WTC11 (cell line): ENCODE measurements at regions not wholly inside any gene's neighbourhood (a gene's known extent, or its start where the extent isn't known, plus 50 kb on each side); places are given as distances from the start of the nearest gene placed in this dataset.

ENCODE experiments used
- ATF3 ChIP-seq: sonication (generic); formaldehyde crosslinking; conservative IDR thresholded peaks from 2 replicates; pipeline ENCODE4 v1.8.1; 2022; ENCODE audit warnings: mild to moderate bottlenecking, missing genetic modification reagents
- CREM ChIP-seq: sonication (generic); formaldehyde crosslinking; IDR thresholded peaks from 2 replicates; pipeline ENCODE4 v1.8.1; 2022; ENCODE audit warnings: mild to moderate bottlenecking, missing genetic modification reagents, moderate library complexity
- CTCF ChIP-seq: fragments of 200-600 bp; IDR thresholded peaks from 2 replicates; pipeline ENCODE4 v1.8.0; 2022; ENCODE audit warnings: antibody characterized with exemption
- JUN ChIP-seq: sonication (generic); formaldehyde crosslinking; IDR thresholded peaks from 2 replicates; pipeline ENCODE4 v1.8.0; 2023; ENCODE audit warnings: mild to moderate bottlenecking, missing genetic modification reagents

GRCh38 chr5:114153833-114154232 lies 208.0 kb upstream of the KCNN2 start:
- no peak for TF ChIP-seq JUN (CRISPR knock-in tag)
- TF ChIP-seq ATF3 (CRISPR knock-in tag) = no peak
- no peak for TF ChIP-seq CREM (CRISPR knock-in tag)
- no peak for TF ChIP-seq CTCF
